ENCODE measurements at regions not wholly inside any gene's neighbourhood (a gene's known extent, or its start where the extent isn't known, plus 50 kb on each side); places are given as distances from the start of the nearest gene placed in this dataset.

- Mint-ChIP-seq H3K9me3 (peaks cover under 1% of the 10 kb centered on the region), H3K4me1 (no peaks in the 10 kb centered on the region)
- POLR2A ChIA-PET = no interaction called here
Measured at GRCh38 chr5:51968756-51969155, 585.5 kb downstream of the ISL1 start.

GRCh38 chr5:51974834-51975233, 591.6 kb downstream of the ISL1 start:
- POLR2A ChIA-PET = no interaction called here
- H3K36me3 Mint-ChIP-seq = no peaks in the 10 kb centered on the region

More at GRCh38 chr5:51968756-51969155, 585.5 kb downstream of the ISL1 start:
- Mint-ChIP-seq H3K27me3 (no peaks in the 10 kb centered on the region), H3K36me3 (no peaks in the 10 kb centered on the region), H3K27ac (no peak overlapping the region), H3K4me3 (no peak overlapping the region)
- no peak for DNase-seq
- no peak for ATAC-seq (ENCODE audit: low read depth)

GRCh38 chr5:51977014-51977413, 593.8 kb downstream of the ISL1 start:
- Mint-ChIP-seq H3K4me3 (no peak overlapping the region), H3K36me3 (no peaks in the 10 kb centered on the region), H3K4me1 (no peaks in the 10 kb centered on the region), H3K27me3 (no peaks in the 10 kb centered on the region), H3K9me3 (peaks cover 3% of the 10 kb centered on the region), H3K27ac (no peak overlapping the region)
- POLR2A ChIA-PET = no interaction called here
- ATAC-seq (ENCODE audit: low read depth) (no peak), DNase-seq (no peak)

More at GRCh38 chr5:51974834-51975233, 591.6 kb downstream of the ISL1 start:
- H3K9me3 Mint-ChIP-seq = peaks cover 3% of the 10 kb centered on the region
- H3K27me3 Mint-ChIP-seq = no peaks in the 10 kb centered on the region
- ATAC-seq (ENCODE audit: low read depth) = no peak
- no peaks in the 10 kb centered on the region for H3K4me1 Mint-ChIP-seq
- DNase-seq = no peak
- no peak overlapping the region for H3K4me3 Mint-ChIP-seq
- H3K27ac Mint-ChIP-seq = no peak overlapping the region

DNA sequence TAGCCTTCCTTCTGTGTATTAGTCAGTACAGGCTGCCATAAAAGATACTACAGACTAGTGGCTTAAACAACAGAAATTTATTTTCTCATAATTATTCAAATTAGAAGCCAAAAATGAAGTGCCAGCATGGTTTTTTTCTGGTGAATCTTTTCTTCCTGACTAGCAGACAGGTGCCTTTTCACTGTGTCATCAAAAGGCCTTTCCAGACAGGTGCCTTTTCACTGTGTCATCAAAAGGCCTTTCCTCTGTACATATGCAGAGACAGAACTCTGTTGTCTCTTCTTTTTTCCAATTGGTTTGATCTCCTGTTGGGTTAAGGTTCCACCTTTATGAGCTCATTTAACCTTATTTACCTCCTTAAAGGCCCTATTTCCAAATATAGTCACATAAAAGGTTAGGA, 599.9 kb downstream of the ISL1 start:
- ATAC-seq (ENCODE audit: low read depth) = no peak
- Mint-ChIP-seq H3K4me1 (no peaks in the 10 kb centered on the region), H3K27me3 (no peaks in the 10 kb centered on the region), H3K4me3 (no peak overlapping the region), H3K9me3 (peaks cover 1% of the 10 kb centered on the region), H3K27ac (no peak overlapping the region), H3K36me3 (no peaks in the 10 kb centered on the region)
- no peak for DNase-seq
- POLR2A ChIA-PET = no interaction called here

- Mint-ChIP-seq H3K27me3 (no peaks in the 10 kb centered on the region), H3K9me3 (no peaks in the 10 kb centered on the region), H3K27ac (no peak overlapping the region), H3K4me1 (no peaks in the 10 kb centered on the region), H3K36me3 (no peaks in the 10 kb centered on the region), H3K4me3 (no peak overlapping the region)
- ATAC-seq (ENCODE audit: low read depth) = no peak
- no peak for DNase-seq
- POLR2A ChIA-PET = no interaction called here
Measured at GRCh38 chr5:51986733-51987132, 603.5 kb downstream of the ISL1 start.

GRCh38 chr5:51987239-51987638, 604.0 kb downstream of the ISL1 start:
- Mint-ChIP-seq H3K36me3 (no peaks in the 10 kb centered on the region), H3K4me1 (no peaks in the 10 kb centered on the region), H3K27ac (no peak overlapping the region), H3K9me3 (no peaks in the 10 kb centered on the region), H3K27me3 (no peaks in the 10 kb centered on the region), H3K4me3 (no peak overlapping the region)
- POLR2A ChIA-PET = no interaction called here
- DNase-seq (no peak), ATAC-seq (ENCODE audit: low read depth) (no peak)

- Mint-ChIP-seq H3K27me3 (no peaks in the 10 kb centered on the region), H3K9me3 (no peaks in the 10 kb centered on the region), H3K36me3 (no peaks in the 10 kb centered on the region), H3K27ac (no peak overlapping the region), H3K4me1 (no peaks in the 10 kb centered on the region), H3K4me3 (no peak overlapping the region)
- ATAC-seq (ENCODE audit: low read depth) = no peak
- POLR2A ChIA-PET = no interaction called here
- no peak for DNase-seq
Measured at GRCh38 chr5:51987669-51988209, 604.5 kb downstream of the ISL1 start.

DNA sequence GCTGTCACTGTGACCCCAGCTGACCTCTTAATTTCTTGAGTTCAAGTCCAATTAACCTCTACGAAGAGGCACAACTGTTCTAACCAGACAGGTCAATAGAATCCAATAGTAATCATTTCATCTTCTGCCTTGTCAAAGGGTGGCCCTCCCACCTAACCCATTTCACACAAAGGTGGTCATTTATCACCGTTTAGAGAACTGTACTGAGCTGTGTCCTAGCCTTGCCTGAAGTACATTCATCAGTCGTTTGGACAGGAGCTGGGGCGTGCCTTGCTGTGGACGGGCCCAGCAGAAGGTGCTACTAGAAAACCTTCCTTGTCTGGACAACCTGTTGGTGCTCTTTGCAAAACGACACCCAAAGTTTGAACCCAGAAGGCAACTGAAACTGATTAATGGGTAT, 605.4 kb downstream of the ISL1 start:
- no peak overlapping the region for H3K4me3 Mint-ChIP-seq
- H3K27me3 Mint-ChIP-seq = no peaks in the 10 kb centered on the region
- H3K4me1 Mint-ChIP-seq = no peaks in the 10 kb centered on the region
- no peaks in the 10 kb centered on the region for H3K9me3 Mint-ChIP-seq
- ATAC-seq (ENCODE audit: low read depth) = no peak
- no peak overlapping the region for H3K27ac Mint-ChIP-seq
- H3K36me3 Mint-ChIP-seq = no peaks in the 10 kb centered on the region
- DNase-seq = no peak
- POLR2A ChIA-PET = no interaction called here

DNA sequence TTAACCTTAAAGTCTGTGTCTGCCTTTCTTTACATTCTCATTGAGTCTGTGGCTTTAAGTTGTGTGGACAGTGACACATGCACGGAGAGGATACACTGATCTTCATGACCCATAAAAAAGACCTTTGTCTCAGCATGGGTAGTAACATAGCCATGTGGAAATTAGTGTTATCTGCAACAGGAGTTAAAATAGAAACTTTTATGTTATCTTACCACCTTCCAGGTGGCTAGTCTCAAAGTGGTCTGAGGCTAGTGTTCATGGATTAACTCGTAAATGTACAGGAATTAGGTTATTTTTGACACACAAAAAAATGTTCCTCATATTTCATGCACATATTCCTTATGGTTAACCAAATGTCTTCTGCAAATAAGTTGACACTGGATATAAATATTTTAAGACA, 607.0 kb downstream of the ISL1 start:
- no peak overlapping the region for H3K4me3 Mint-ChIP-seq
- POLR2A ChIA-PET = no interaction called here
- H3K27ac Mint-ChIP-seq = no peak overlapping the region
- ATAC-seq (ENCODE audit: low read depth) (no peak), DNase-seq (no peak)
- no peaks in the 10 kb centered on the region for H3K9me3 Mint-ChIP-seq
- no peaks in the 10 kb centered on the region for H3K36me3 Mint-ChIP-seq
- no peaks in the 10 kb centered on the region for H3K4me1 Mint-ChIP-seq
- no peaks in the 10 kb centered on the region for H3K27me3 Mint-ChIP-seq

DNA sequence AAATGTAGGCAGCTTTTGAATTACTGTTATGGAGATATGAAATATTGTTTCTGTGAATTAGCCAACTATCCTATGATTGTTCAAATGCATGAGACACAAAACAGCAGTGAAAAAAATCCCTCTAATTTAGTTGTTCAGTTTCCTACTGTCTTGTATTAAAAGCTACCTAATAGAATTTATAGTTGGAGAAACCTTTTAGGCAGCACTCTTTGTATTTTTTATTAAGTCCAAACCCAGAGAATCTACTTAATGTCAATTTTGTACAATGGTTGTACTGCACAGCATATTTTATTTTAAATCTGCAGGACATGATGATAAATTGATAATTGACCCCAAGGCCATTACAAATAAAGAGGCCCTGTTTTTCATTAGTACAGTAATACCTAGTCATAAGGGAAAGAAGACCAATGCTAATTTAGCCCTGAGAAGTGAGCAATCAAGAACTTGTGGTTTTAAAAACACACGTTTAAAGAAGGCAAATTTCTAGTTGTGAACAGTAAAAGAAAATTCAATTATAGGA, 607.5 kb downstream of the ISL1 start:
- Mint-ChIP-seq H3K27me3 (no peaks in the 10 kb centered on the region), H3K4me1 (no peaks in the 10 kb centered on the region), H3K27ac (no peak overlapping the region), H3K4me3 (no peak overlapping the region), H3K36me3 (no peaks in the 10 kb centered on the region), H3K9me3 (no peaks in the 10 kb centered on the region)
- ATAC-seq (ENCODE audit: low read depth) (no peak), DNase-seq (no peak)
- POLR2A ChIA-PET = no interaction called here

GRCh38 chr5:51991940-51992339, 608.7 kb downstream of the ISL1 start:
- Mint-ChIP-seq H3K27ac (no peak overlapping the region), H3K36me3 (no peaks in the 10 kb centered on the region), H3K4me3 (no peak overlapping the region), H3K4me1 (no peaks in the 10 kb centered on the region), H3K9me3 (no peaks in the 10 kb centered on the region), H3K27me3 (no peaks in the 10 kb centered on the region)
- ATAC-seq (ENCODE audit: low read depth) (no peak), DNase-seq (no peak)
- POLR2A ChIA-PET = no interaction called here

GRCh38 chr5:51995773-51996306, 612.6 kb downstream of the ISL1 start:
- no peak for DNase-seq
- POLR2A ChIA-PET = no interaction called here
- no peak for ATAC-seq (ENCODE audit: low read depth)
- Mint-ChIP-seq H3K27me3 (no peaks in the 10 kb centered on the region), H3K4me1 (no peaks in the 10 kb centered on the region), H3K36me3 (no peaks in the 10 kb centered on the region), H3K9me3 (peaks cover 2% of the 10 kb centered on the region), H3K27ac (no peak overlapping the region), H3K4me3 (no peak overlapping the region)

DNA sequence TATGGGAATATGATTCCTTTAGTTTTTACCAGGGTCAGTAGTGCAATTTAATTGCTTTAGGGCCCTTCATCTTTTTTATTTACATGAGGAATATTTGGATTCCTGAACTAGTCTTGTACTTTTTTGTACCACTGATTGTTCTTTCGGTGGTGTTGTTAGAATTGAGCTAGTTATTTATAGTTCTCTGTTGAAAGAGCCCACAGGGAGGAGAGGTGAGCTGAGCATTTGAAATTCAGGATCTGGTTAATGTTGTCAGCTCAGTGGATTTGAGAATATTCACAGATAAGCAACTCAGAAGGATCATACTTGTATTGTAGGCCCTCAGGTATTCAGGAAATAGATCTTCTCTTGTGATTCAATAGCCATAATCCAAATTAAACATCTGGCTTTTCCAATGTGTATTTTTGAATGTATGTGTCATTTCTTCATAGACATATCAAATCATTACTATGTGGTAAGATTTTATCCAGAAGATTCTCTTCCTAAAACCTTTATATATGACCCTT, 613.2 kb downstream of the ISL1 start:
- no peaks in the 10 kb centered on the region for H3K36me3 Mint-ChIP-seq
- no peak for DNase-seq
- H3K27ac Mint-ChIP-seq = no peak overlapping the region
- no peaks in the 10 kb centered on the region for H3K4me1 Mint-ChIP-seq
- H3K27me3 Mint-ChIP-seq = no peaks in the 10 kb centered on the region
- no peak for ATAC-seq (ENCODE audit: low read depth)
- H3K4me3 Mint-ChIP-seq = no peak overlapping the region
- POLR2A ChIA-PET = no interaction called here
- peaks cover 2% of the 10 kb centered on the region for H3K9me3 Mint-ChIP-seq

DNA sequence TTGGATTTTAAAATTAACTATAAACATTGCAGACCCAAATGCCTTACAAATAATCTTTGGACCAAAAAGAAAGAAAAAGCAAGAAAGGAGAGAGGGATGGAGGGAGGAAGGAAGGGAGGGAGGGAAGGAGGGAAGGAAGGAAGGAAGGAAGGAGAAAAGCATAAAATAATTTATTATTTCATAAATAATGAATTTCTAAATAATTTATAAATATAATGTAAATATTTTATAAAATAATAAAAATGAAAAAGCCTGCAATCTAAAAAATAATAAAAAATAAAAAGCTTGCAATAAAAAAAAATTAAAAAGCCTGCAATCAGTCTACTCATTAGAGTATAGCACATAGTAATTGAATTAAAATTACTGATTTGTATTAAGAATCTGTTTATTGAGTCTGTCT, 614.3 kb downstream of the ISL1 start:
- H3K4me3 Mint-ChIP-seq = no peak overlapping the region
- H3K9me3 Mint-ChIP-seq = peaks cover 2% of the 10 kb centered on the region
- no peaks in the 10 kb centered on the region for H3K27me3 Mint-ChIP-seq
- no peak for DNase-seq
- no peak for ATAC-seq (ENCODE audit: low read depth)
- H3K36me3 Mint-ChIP-seq = no peaks in the 10 kb centered on the region
- POLR2A ChIA-PET = no interaction called here
- no peaks in the 10 kb centered on the region for H3K4me1 Mint-ChIP-seq
- no peak overlapping the region for H3K27ac Mint-ChIP-seq
